Upper lobe of left lung (tissue), 4 donors: ENCODE measurements at regions not wholly inside any gene's neighbourhood (a gene's known extent, or its start where the extent isn't known, plus 50 kb on each side); places are given as distances from the start of the nearest gene placed in this dataset.

Experiments used
- CTCF ChIP-seq, 6 experiments: fragments of 450-650 bp in 4 of 6; fragments of 200-600 bp in 2 of 6; sonication (generic) in 2 of 6; IDR thresholded peaks; one replicate each; pipeline ENCODE4 v1.5.1; 2016 to 2019; ENCODE audit warnings: antibody characterized with exemption in 6 of 6
- POLR2A ChIP-seq, 4 donors: fragments of 450-650 bp; IDR thresholded peaks; one replicate each; pipeline ENCODE4 v1.5.1; 2016 to 2017; ENCODE audit warnings: antibody characterized with exemption in 4 of 4, mild to moderate bottlenecking in 2 of 4

DNA sequence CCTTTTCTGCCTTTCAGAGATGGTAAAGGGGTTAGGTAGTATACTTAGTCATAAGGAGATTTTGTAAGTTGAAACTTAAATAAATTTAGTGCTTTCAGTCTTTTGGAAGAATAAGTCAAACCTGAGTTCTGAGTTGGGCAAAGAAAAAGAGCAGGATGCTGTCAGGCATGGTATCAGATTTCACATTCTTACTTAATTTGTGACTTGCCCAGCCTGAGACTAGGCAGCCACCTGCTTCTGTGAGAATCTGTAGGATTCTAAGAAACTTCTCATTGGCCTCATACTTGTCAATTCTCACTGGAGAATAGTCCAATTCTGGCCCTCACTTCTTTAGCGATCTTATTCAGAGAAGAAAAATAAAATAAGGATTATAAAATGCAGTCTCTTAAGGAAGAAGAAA lies 577.5 kb downstream of the DIPK2A start:
- TF ChIP-seq CTCF (IDR thresholded peaks at IDR 0.05), result no peak
- TF ChIP-seq POLR2A (IDR thresholded peaks at IDR 0.05), result no peak
